Forelimb muscle (tissue), 1 donor: ENCODE measurements at regions not wholly inside any gene's neighbourhood (a gene's known extent, or its start where the extent isn't known, plus 50 kb on each side); places are given as distances from the start of the nearest gene placed in this dataset.

Experiments used
- DNase-seq: peaks from one replicate; pipeline ENCODE4 v3.0.0-alpha.2; 2013; ENCODE audit warnings: low read depth

DNA sequence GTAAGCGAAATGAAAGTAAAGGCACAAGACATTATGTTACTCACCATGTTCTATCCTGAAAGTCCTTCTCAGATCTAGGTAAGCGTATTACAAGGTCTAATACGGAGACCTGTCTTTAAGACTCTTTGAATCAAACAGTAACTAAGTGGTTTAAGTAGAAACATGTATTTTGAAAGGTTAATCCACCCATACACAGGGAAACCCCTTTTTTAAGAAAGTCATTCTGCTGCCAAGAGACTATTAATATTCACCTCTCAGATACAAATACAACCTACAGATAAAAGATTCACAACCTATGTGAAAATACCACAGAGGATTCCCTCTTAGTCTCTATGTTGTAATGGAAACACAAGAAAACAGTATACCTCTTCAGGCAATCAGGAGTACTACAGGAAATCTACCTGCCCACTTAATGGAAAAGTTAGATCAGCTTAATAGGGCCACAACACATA, 63.2 kb upstream of the TNIP3 start:
- DNase-seq, result no peak

DNA sequence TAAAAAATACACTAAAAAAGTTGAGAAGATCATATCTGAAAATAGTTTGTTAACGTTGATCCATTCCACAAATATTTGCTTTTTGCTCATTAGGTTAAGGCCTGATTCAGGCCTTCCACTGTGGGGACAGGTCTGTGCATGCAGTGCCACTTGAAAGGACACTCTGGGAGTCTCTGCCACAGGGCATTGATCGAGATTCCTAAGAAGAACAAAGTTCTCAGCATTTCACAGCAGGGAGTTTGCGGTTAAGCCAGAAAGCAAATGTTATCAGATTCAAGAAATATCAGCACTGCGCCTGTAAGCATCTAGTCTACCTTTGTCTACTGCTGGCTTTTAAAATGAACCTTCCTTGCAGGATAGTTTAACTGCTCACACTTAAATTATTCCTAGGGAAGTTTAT, 62.2 kb upstream of the TNIP3 start:
- DNase-seq, result no peak

GRCh38 chr4:121221608-121222007, 57.5 kb upstream of the TNIP3 start:
- DNase-seq, result no peak

GRCh38 chr4:121221201-121221600, 57.1 kb upstream of the TNIP3 start:
- DNase-seq, result no peak

DNA sequence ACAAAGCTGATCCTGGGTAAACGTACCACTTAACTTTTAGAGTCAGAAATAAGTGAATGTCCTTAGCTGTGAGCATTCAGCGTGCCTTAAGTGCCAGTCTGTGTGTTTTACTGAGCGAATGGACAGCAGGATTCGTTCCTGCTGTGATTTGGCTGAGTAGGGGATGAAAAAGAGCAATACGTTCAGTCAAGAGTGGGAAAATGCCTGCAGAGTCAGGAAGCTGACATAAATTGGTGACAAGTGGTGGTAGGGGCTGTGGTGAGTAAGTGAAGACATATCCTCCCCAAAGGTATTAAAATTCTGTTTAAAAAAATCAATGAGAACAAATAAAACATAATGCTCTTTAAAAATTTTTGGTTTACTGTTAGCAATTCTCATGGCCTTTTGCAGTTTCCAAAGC, 56.6 kb upstream of the TNIP3 start:
- no peak for DNase-seq

DNA sequence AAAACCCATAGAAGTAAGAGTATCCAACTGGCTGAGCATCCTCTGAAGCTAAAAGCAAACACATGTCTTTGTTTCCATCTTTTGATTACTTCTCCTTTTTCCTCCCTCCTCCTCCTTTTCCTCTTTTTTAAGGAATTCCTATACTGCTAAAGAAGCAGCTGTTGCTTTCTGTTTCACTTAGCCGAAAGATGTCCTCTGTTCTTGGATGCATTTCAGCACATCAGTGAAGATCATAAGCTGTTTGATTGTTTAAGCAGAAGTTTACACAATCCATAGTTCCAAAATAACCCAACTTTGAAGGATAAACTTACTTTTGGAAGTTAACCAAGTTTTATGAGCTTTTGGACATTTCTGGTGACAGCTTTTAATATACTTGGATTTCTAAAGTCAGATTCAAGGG, 55.1 kb upstream of the TNIP3 start:
- peak; percentile 65 for DNase-seq

DNA sequence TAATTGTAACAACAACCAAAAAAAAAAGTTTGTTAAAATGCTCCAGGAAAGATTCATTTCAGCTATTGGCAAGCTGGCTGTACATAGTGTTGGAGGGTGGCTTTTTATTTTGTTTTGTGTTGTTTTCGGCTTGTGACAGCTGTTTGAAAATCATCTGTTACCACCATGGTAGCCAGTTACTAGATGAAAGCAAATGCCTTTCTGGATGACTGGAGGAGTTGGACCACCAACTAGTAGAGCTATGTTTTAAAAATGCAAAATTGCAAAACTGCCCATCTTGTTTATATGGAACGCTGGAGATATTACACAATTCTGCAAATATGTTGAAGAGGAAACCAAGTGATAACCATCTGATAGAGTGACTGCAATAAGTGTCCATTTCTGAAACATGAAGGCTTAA, 53.2 kb upstream of the TNIP3 start:
- DNase-seq, result no peak

GRCh38 chr4:121216461-121216860, 52.3 kb upstream of the TNIP3 start:
- DNase-seq, result no peak

- no peak for DNase-seq
Measured at GRCh38 chr4:121213940-121214339, 49.8 kb upstream of the TNIP3 start.
